Peyer's patch (tissue), 4 donors: ENCODE measurements at regions not wholly inside any gene's neighbourhood (a gene's known extent, or its start where the extent isn't known, plus 50 kb on each side); places are given as distances from the start of the nearest gene placed in this dataset.

ENCODE experiments used
- DNase-seq, 3 donors: peaks; one replicate each; pipeline ENCODE4 v3.0.0-alpha.2; 2017 to 2019
- H3K27ac ChIP-seq, 4 donors: fragments of 200-600 bp; sonication (generic); one replicate each; pipeline ENCODE4 v1.5.1; 2016 to 2019
- H3K27me3 ChIP-seq, 2 donors: fragments of 200-600 bp; sonication (generic); one replicate each; pipeline ENCODE4 v1.5.1; 2019
- H3K36me3 ChIP-seq, 3 donors: fragments of 200-600 bp; sonication (generic); one replicate each; pipeline ENCODE4 v1.5.1; 2016 to 2019
- H3K4me1 ChIP-seq, 4 donors: fragments of 200-600 bp; sonication (generic); one replicate each; pipeline ENCODE4 v1.5.1; 2016 to 2019
- H3K4me3 ChIP-seq, 4 donors: fragments of 200-600 bp; sonication (generic); 1 replicate in 3 of 4; 2 replicates in 1 of 4; pipeline ENCODE4 v1.5.1; 2016 to 2019; ENCODE audit warnings: mild to moderate bottlenecking in 1 of 4
- H3K9me3 ChIP-seq, 4 donors: fragments of 200-600 bp; sonication (generic); one replicate each; pipeline ENCODE4 v1.5.1; 2016 to 2019; ENCODE audit warnings: mild to moderate bottlenecking in 1 of 4
- CTCF ChIP-seq, 6 experiments: fragments of 450-650 bp in 4 of 6; fragments of 200-600 bp in 2 of 6; sonication (generic) in 1 of 6; IDR thresholded peaks; one replicate each; pipeline ENCODE4 v1.5.1; 2017 to 2019; ENCODE audit warnings: antibody characterized with exemption in 6 of 6, mild to moderate bottlenecking in 3 of 6, moderate library complexity in 1 of 6
- POLR2A ChIP-seq, 2 donors: fragments of 450-650 bp; IDR thresholded peaks; one replicate each; pipeline ENCODE4 v1.5.1; 2017; ENCODE audit warnings: antibody characterized with exemption in 2 of 2, mild to moderate bottlenecking in 2 of 2, moderate library complexity in 2 of 2

DNA sequence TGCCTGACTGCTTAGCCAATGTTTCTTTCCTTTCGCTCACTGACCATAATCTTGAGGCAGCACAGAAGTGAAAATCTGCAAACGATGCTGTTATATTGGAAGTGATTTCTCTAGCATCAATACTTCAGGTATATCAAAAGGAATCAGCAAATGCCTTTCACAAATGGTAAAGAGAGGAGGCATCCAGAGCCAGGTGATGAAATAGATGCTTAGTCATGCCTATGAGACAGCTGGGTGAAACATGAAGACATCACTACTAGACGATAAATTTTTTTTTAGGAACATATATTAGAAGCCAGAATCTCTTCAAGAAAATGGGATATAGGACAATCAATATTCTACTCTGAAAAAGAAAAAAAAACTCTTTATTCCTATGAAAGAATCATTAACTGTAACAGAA lies 249.2 kb upstream of the SLC39A10 start:
- Histone ChIP-seq H3K27me3 (no peaks in the 10 kb centered on the region), H3K4me3 (no peak overlapping the region), H3K9me3 (no peaks in the 10 kb centered on the region), H3K36me3 (no peaks in the 10 kb centered on the region), H3K4me1 (no peaks in the 10 kb centered on the region), H3K27ac (no peak overlapping the region)
- TF ChIP-seq CTCF (IDR thresholded peaks at IDR 0.05): no peak
- TF ChIP-seq POLR2A (IDR thresholded peaks at IDR 0.05): no peak
- no peak for DNase-seq

GRCh38 chr2:195406886-195407603 lies 250.0 kb upstream of the SLC39A10 start:
- Histone ChIP-seq H3K4me1 (no peaks in the 10 kb centered on the region), H3K36me3 (no peaks in the 10 kb centered on the region), H3K9me3 (no peaks in the 10 kb centered on the region), H3K27me3 (no peaks in the 10 kb centered on the region), H3K4me3 (no peak overlapping the region), H3K27ac (no peak overlapping the region)
- TF ChIP-seq CTCF (IDR thresholded peaks at IDR 0.05): no peak
- TF ChIP-seq POLR2A (IDR thresholded peaks at IDR 0.05): no peak
- DNase-seq: no peak

- H3K27me3 ChIP-seq: no peaks in the 10 kb centered on the region
- DNase-seq: no peak
- no peak overlapping the region for H3K27ac ChIP-seq
- H3K4me3 ChIP-seq: no peak overlapping the region
- no peaks in the 10 kb centered on the region for H3K4me1 ChIP-seq
- H3K9me3 ChIP-seq: no peaks in the 10 kb centered on the region
- H3K36me3 ChIP-seq: no peaks in the 10 kb centered on the region
- TF ChIP-seq CTCF (IDR thresholded peaks at IDR 0.05) (no peak), POLR2A (IDR thresholded peaks at IDR 0.05) (no peak)
These were observed 252.4 kb upstream of the SLC39A10 start for GRCh38 chr2:195404651-195405050.

DNA sequence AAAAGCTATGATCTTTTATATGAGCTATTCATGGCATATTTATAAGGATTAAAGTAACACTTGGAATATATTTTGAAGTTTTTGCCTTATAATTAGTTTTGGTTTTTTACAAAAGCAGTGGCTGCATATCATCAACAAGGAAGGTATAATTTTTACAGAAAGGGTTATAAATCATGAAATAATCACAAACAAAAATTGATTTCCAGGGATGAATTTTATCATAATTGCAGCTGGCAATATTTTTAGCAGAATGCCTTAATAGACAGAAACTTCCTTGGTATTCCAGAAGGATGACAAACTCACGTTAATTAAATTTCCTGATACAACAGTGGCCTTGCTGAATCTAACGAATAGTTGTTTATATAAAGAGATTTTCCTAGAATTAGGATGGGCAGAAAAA lies 260.5 kb upstream of the SLC39A10 start:
- DNase-seq: no peak
- H3K36me3 ChIP-seq: no peaks in the 10 kb centered on the region
- H3K27me3 ChIP-seq: no peaks in the 10 kb centered on the region
- H3K4me1 ChIP-seq: no peaks in the 10 kb centered on the region
- no peak overlapping the region for H3K4me3 ChIP-seq
- TF ChIP-seq POLR2A (IDR thresholded peaks at IDR 0.05): no peak
- TF ChIP-seq CTCF (IDR thresholded peaks at IDR 0.05): no peak
- no peak overlapping the region for H3K27ac ChIP-seq
- H3K9me3 ChIP-seq: no peaks in the 10 kb centered on the region

- TF ChIP-seq CTCF (IDR thresholded peaks at IDR 0.05) (no peak), POLR2A (IDR thresholded peaks at IDR 0.05) (no peak)
- Histone ChIP-seq H3K4me3 (no peak overlapping the region), H3K27ac (no peak overlapping the region), H3K4me1 (no peaks in the 10 kb centered on the region), H3K36me3 (no peaks in the 10 kb centered on the region), H3K27me3 (no peaks in the 10 kb centered on the region), H3K9me3 (no peaks in the 10 kb centered on the region)
- DNase-seq: no peak
These were observed 261.7 kb upstream of the SLC39A10 start for GRCh38 chr2:195395362-195395761.
